ENCODE measurements at regions not wholly inside any gene's neighbourhood (a gene's known extent, or its start where the extent isn't known, plus 50 kb on each side); places are given as distances from the start of the nearest gene placed in this dataset.

GRCh38 chr4:117700111-117700892 is 334.0 kb upstream of the NDST3 start:
- TF ChIP-seq CREB1 (IDR thresholded peaks at IDR 0.05; ENCODE audit: low read depth) (no peak), RAD21 (IDR thresholded peaks at IDR 0.05; ENCODE audit: low read depth) (peak; percentile 38), MAX (IDR thresholded peaks at IDR 0.05) (no peak), EP300 (IDR thresholded peaks at IDR 0.05; ENCODE audit: borderline replicate concordance) (no peak), TEAD4 (IDR thresholded peaks at IDR 0.05) (no peak), REST (IDR thresholded peaks at IDR 0.05; ENCODE audit: low read depth) (no peak), TAF1 (IDR thresholded peaks at IDR 0.05; ENCODE audit: low read depth) (no peak), CEBPB (IDR thresholded peaks at IDR 0.05) (no peak), FOXM1 (IDR thresholded peaks at IDR 0.05; ENCODE audit: borderline replicate concordance, low read depth) (no peak), TCF12 (IDR thresholded peaks at IDR 0.05; ENCODE audit: low read depth) (no peak), USF1 (IDR thresholded peaks at IDR 0.05) (no peak), EGR1 (IDR thresholded peaks at IDR 0.05) (no peak)
